Omental fat pad (tissue), 3 donors: ENCODE measurements at regions not wholly inside any gene's neighbourhood (a gene's known extent, or its start where the extent isn't known, plus 50 kb on each side); places are given as distances from the start of the nearest gene placed in this dataset.

Source experiments
- ATAC-seq: fragments of 150-250 bp; one replicate; pipeline ENCODE4 v1.9.1; 2016; ENCODE audit warnings: mild to moderate bottlenecking, moderate library complexity; ENCODE audit not compliant: low FRiP score
- DNase-seq: peaks from one replicate; pipeline ENCODE4 v3.0.0-alpha.2; 2019; ENCODE audit warnings: low spot score
- TF ChIP-seq, protein P1 (sequence below), 3 donors: fragments of 450-650 bp; IDR thresholded peaks; one replicate each; pipeline ENCODE4 v1.5.1; 2016 to 2017; ENCODE audit warnings: antibody characterized with exemption in 3 of 3, mild to moderate bottlenecking in 3 of 3, moderate library complexity in 2 of 3

DNA sequence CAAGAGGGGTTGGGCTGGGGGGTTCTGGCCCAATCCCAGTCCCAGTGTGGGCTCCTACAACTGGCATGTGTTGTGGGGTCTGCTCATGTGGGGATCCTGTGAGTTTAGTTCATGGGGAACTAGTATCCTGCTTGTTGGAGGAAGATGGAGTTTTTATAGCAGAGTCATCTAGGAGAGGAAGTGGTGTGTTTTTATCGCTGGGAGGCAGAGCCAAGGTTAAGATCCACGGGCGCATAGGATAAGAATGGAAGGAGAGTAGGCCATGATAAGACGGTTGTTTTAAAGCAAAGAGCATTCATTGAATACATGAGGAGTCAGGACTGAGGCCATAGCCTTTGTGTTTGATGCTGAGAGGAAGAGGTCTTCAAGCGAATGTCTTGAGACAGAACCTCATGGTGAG lies 211.6 kb upstream of the COBL start:
- TF ChIP-seq, protein P1, sequence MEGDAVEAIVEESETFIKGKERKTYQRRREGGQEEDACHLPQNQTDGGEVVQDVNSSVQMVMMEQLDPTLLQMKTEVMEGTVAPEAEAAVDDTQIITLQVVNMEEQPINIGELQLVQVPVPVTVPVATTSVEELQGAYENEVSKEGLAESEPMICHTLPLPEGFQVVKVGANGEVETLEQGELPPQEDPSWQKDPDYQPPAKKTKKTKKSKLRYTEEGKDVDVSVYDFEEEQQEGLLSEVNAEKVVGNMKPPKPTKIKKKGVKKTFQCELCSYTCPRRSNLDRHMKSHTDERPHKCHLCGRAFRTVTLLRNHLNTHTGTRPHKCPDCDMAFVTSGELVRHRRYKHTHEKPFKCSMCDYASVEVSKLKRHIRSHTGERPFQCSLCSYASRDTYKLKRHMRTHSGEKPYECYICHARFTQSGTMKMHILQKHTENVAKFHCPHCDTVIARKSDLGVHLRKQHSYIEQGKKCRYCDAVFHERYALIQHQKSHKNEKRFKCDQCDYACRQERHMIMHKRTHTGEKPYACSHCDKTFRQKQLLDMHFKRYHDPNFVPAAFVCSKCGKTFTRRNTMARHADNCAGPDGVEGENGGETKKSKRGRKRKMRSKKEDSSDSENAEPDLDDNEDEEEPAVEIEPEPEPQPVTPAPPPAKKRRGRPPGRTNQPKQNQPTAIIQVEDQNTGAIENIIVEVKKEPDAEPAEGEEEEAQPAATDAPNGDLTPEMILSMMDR (IDR thresholded peaks at IDR 0.05), result no peak
- no peak for ATAC-seq
- DNase-seq, result no peak

DNA sequence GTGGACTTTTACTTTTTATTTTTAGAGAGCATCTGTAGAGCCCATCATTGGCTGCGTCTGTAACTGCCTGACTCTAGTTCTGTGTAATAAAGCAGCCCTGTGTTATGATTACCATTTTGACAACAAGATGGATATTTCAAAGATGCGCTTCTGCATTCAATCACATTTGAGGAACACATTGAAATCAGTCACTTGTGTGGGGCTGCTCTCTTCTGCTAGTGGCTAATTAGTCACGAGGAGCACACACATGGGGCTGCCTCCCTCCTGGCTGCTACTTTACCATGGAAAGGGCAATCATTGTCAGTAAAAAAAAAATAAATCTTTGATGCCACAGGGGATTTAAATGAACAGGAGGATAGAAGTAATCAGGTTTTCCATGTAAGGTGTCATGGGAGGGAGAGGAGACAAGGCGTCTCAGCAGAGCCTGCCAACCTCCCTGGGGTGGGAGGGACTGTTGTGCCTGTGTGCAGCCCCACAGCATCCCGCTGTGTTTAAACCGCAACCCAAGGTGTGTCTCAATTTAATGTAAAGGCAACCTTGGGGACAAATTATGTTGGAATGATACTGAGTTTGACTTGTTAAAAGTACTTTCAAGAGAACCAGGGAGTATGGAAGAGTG lies 205.2 kb upstream of the COBL start:
- no peak for ATAC-seq
- DNase-seq, result no peak
- TF ChIP-seq, protein P1 (IDR thresholded peaks at IDR 0.05), result no peak

DNA sequence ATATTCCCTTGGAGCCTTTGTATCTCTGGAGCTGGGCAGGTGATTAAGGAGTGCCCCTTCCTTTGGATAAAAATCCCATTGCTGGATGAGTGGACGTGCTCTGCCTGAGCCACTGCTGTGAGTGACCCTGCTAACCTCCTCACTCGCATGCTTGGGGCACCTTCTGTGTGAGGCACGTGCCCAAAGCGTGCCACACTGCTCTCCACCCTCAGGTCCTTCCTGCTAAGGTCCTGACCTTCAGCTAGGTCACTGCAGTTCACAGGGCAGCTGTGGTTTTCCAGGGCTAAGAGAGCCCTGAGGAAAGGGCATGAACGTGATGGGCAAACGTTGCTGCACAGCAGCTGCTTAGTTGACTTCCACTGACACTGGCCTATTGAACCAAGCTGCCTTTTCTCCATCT lies 204.4 kb upstream of the COBL start:
- ATAC-seq (no peak), DNase-seq (no peak)
- TF ChIP-seq, protein P1 (IDR thresholded peaks at IDR 0.05), result no peak

DNA sequence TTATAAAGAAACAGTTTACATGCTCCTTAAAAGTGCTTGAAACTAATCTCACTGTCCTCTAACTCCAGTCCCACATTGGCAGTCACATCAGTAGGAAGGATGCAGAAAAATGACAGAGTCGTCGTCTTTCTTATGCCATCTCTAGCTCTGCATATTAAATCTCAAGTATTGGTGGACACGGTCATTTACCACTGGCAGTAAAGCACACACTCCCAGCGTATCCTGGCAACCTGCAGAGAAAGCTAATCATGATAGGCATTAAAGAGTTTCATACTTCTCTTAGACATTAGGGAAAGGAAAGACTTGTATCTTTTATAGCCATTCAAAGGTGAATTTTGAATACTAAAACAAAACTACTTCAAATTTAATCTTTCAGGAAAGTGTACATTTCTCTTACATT lies 202.0 kb upstream of the COBL start:
- TF ChIP-seq, protein P1 (IDR thresholded peaks at IDR 0.05), result no peak
- no peak for ATAC-seq
- no peak for DNase-seq

DNA sequence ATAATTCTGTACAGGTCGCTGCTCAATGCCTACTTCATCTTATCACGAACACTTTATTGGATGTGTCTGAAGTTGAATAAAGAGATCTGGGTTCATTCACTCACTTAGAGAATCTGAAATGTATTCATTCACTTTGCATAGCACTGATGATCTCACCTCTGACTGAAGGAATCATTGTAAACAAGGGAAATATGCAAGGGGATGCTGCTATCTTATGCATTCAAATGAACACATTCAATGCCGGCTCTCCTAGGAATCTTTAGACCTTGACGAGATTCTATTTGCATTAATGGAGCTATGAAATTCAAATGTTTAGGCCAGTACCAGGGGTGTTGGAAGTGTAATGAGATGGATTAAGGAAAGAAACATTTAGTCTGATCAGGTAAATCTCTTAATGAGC lies 200.6 kb upstream of the COBL start:
- DNase-seq, result no peak
- ATAC-seq, result no peak
- TF ChIP-seq, protein P1 (IDR thresholded peaks at IDR 0.05), result no peak

DNA sequence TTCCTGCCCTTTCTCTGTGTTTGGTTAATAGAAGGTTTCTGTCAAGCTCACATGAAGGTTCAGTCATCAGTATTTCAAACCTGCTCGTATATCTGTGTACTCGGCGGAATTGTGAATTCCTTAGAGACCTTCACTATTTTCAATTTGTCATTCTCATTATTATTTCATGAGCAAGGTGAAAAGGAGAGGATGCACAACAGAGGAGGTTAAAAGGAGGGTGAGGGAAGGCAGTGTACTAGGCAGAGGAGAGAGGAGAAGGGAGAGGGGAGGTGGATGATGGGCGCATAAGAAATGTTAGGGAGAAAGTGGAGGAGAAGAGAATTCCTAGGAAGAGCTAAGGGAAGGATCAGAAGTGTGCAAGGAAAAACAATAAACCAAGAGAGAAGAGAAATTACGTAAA lies 185.0 kb upstream of the COBL start:
- ATAC-seq (no peak), DNase-seq (no peak)
- TF ChIP-seq, protein P1 (IDR thresholded peaks at IDR 0.05), result no peak

DNA sequence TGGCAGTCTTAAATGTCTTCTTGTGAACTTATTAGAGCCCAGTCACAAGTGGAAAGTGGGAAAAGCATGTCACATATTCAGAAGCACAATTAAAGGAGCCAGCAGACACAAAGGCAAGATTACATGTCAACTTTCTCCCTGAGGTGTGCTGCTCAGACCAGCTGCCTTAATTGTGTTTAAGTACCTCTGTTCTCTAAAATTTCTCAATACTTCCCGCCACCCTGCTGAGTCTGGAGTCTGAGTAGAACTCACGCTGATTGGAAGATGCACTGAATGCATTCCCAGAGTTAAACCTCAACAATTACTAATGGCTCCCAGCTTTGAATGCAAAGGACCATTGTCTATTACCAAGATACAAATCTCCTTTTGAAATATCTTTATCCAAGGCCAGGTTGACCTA lies 166.4 kb upstream of the COBL start:
- ATAC-seq (no peak), DNase-seq (no peak)
- TF ChIP-seq, protein P1 (IDR thresholded peaks at IDR 0.05), result no peak
